ENCODE measurements at regions not wholly inside any gene's neighbourhood (a gene's known extent, or its start where the extent isn't known, plus 50 kb on each side); places are given as distances from the start of the nearest gene placed in this dataset.

DNA sequence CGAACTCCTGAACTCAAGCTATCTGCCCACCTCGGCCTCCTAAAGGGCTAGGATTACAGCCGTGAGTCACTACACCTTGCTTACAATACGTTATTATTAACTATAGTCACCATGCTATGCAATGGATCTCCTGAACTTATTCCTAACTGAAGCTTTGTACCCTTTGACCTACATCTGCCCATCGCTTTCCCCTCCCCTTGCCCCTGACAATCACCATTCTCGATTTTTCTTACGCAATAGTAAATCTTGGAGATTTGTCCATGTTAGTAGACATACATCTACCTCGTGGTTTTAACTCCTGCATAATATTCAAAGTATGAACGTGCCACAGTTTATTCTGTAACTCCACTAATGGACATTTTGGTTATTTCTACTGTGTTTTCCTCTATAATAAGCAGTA lies 120.6 kb downstream of the NPIPB5 start:
- TF ChIP-seq, protein P1, sequence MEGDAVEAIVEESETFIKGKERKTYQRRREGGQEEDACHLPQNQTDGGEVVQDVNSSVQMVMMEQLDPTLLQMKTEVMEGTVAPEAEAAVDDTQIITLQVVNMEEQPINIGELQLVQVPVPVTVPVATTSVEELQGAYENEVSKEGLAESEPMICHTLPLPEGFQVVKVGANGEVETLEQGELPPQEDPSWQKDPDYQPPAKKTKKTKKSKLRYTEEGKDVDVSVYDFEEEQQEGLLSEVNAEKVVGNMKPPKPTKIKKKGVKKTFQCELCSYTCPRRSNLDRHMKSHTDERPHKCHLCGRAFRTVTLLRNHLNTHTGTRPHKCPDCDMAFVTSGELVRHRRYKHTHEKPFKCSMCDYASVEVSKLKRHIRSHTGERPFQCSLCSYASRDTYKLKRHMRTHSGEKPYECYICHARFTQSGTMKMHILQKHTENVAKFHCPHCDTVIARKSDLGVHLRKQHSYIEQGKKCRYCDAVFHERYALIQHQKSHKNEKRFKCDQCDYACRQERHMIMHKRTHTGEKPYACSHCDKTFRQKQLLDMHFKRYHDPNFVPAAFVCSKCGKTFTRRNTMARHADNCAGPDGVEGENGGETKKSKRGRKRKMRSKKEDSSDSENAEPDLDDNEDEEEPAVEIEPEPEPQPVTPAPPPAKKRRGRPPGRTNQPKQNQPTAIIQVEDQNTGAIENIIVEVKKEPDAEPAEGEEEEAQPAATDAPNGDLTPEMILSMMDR (conservative IDR thresholded peaks at IDR 0.05; ENCODE audit: low read depth, low read length), result no peak
- TF ChIP-seq ELK1 (IDR thresholded peaks at IDR 0.05; ENCODE audit: borderline replicate concordance, low read depth, low read length) (no peak), MAZ (IDR thresholded peaks at IDR 0.05; ENCODE audit: borderline replicate concordance, low read depth, low read length) (no peak), RFX5 (IDR thresholded peaks at IDR 0.05; ENCODE audit: low read depth, low read length) (no peak)
